HG03469 (cell line): ENCODE measurements at regions not wholly inside any gene's neighbourhood (a gene's known extent, or its start where the extent isn't known, plus 50 kb on each side); places are given as distances from the start of the nearest gene placed in this dataset.
"Not testable (repeated sequence)": the region's sequence is repeated elsewhere in the genome, so short reads cannot be mapped to it uniquely, and the experiment has no call there.

Experiments
- ATAC-seq: cut with Tn5 transposase; IDR thresholded peaks from one replicate; pipeline ENCODE4 v1.9.1; 2021; ENCODE audit warnings: mild to moderate bottlenecking, moderate library complexity, moderate number of reproducible peaks; ENCODE audit not compliant: unreplicated experiment

DNA sequence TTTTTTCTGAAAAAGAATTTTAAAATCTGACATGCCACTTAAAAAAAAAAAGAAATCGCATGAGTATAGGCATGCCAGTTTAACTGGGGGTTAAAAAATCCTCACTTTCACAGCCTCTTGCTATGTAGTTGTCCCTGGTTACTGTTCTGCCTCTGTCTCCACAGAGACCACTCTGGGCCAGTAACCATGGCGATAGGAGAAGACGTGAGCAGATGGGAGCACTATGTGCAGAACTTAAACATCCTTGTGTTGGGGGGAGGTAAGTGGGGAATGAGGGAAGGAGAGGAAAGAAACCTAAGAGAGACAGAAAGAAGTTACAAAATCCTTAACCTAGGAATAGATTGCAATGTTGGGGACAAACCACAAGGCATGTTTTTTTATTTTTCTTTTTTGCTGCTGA lies 75.9 kb upstream of the CYRIA start:
- no peak for ATAC-seq

GRCh38 chr2:16739778-16740581 lies 74.3 kb upstream of the CYRIA start:
- no peak for ATAC-seq

- ATAC-seq: no peak
Measured at GRCh38 chr2:16738361-16739225, 73.0 kb upstream of the CYRIA start.

GRCh38 chr2:16737812-16738211 lies 72.2 kb upstream of the CYRIA start:
- no peak for ATAC-seq

GRCh38 chr2:16736633-16737032 lies 71.0 kb upstream of the CYRIA start:
- no peak for ATAC-seq

DNA sequence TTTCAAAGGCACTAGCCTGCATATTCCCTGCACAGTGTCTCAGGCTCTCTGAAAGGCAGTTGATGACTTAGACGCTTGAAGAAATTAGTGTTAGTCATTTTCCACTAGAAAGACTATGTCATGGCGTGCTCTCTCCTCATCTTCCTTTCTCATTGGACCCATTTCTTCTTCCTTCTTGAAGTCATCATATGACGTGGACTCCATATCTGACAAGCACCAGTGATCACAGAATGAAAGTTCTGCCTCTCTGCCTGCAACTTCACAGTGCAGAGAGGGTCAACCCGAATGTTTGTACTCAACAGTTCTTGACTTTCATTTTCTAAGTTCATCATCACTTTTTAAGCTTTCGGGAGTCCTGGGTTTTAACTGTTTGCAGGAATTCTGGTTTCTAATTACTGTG lies 63.7 kb upstream of the CYRIA start:
- peak; percentile 44 for ATAC-seq

DNA sequence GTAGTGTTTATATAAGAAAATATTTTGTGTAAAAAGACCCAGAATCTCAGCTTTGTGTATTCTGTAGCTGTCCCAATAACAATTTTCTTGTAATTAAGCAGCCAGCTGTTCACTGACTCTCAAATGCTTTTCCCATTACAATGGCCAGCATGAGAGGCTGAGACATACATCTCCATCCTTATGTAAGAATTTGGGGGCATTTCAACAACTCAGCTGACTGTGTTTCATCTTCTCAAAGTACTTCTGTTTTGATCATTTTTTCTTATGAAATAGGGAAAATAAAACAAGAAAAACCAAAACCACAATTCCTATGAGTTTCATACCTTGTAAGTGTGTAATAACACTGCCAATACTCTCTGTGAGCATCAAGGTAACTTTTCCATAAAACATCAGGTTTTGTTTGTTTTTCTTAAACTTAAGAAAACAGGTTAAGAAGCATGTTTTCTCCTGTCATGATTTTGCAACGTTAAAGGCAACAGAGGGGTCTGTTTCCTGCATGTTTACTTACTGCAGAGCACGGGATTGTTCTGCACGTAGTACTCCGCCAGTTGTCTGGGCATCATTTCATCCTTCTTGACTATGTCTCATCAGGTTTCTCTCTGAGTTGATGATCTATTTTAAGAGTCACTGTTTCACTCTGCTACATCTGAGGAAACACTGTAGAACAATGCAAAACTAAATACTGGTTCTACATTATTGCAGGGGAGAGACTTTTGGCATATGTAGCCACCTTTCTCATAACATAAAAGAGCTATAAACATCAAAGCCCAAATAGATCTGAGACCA lies 62.9 kb upstream of the CYRIA start:
- peak; percentile 80 for ATAC-seq

GRCh38 chr2:16727849-16728248 lies 62.2 kb upstream of the CYRIA start:
- not testable (repeated sequence) for ATAC-seq

DNA sequence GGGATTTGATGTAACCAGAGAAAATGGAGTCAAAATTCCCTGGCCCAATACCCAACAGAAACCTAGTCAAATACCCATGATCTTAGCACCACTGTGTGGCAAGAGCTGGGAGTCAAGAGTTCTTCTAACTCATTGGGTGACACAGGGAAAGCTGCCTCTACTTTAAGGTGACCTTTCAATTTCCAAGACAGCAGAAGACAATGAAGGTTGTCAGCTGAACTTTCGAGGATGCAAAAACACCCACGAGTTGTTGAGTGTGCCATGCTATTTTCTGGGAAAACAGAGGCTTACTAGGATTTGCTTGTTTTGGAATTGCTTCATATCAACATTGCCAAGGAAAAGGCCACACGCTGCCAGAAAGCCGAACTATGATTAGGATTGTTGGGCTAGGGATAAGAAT lies 61.6 kb upstream of the CYRIA start:
- no peak for ATAC-seq

DNA sequence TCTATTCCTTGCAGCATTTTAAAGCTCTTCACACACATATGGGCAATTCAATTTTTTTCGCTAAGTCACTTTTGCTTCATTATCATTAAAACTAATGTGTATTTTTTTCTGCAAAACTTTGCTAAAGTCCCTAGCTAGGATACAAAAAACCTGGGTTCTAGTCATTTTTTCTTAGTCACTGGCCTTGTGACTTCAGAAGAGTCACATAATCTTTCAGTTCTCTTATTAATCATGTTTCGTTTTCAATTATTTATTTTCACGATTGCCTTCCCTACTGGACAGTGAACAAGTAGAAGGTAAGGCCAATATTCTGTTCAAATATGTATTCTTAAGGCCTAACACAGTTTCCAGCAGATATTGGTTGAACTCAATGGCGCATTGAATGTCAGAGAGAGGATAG lies 60.9 kb upstream of the CYRIA start:
- ATAC-seq: no peak

DNA sequence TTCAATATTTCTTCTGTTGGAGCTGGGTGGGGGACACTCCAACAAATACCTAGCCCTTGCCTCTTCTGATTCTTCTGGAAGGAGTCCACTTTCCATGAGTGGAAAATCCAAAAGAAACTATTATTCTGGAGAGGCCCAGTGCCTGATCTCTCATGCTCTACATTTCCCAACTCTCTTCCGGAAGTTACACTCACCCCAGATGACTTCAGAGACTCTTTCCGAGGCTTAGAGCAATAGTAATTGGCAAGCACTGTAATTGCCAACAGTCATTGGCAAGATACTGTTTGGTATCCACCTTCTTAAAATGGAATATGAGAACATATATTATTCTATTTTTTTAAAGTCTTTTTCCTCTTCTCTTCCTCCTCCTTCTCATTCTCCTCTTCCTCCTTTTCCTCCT lies 60.5 kb upstream of the CYRIA start:
- ATAC-seq: no peak

DNA sequence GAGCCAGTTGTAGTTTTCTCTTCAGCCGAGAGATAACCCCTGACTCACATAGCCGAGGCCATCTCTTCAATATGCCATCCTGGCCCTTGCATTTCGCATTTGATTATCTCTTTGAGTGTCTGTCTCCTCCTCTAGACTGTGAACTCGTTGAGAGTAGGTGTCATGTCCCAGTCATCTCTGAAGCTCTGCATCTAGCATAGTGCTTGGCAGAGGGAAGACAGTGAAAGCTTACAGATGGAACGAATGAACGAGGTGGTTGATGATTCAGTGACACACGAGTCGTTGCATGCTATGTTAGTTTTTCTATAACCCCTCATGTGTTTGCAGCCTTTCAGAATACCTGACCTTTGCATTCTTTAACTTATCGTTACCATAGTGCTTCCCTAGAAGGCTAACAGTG lies 59.9 kb upstream of the CYRIA start:
- no peak for ATAC-seq

DNA sequence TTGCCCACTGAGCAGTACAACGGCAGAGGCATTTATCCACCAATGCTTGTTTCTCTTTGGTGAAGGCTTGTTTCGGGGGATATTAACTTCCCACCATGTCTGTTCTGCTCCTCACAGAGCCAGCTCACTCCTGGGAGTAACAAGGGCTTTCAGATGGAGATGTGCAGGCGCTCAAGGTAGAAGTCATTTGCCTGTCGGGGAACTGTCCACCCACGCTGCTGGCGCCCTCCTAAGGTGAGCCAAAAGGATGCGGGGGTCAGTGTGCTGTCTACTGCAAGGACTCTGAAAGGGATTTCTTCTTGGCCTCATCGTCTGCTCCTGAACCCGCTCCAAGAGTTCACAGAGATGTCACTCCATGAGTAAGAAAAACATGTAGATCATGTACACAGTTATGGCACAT lies 57.0 kb upstream of the CYRIA start:
- no peak for ATAC-seq

GRCh38 chr2:16722126-16722525 lies 56.5 kb upstream of the CYRIA start:
- no peak for ATAC-seq

DNA sequence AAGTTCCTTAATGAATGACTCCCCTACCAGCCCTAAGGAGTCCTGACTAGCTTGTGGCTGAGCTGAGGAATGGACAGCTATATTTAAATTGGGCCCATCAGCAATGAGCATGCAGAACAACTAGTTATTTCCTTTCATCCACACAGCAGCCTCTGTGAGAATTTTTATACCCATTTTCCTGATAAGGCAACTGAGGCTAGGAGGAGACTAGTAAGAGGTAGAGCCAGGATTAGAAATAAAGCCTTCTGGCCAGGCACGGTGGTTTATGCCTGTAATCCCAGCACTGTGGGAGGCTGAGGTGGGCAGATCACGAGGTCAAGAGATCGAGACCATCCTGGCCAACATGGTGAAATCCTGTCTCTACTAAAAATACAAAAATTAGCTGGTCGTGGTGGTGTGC lies 55.9 kb upstream of the CYRIA start:
- not testable (repeated sequence) for ATAC-seq

- ATAC-seq: not testable (repeated sequence)
Measured at GRCh38 chr2:16720737-16721136, 55.1 kb upstream of the CYRIA start.

- no peak for ATAC-seq
Measured at GRCh38 chr2:16719485-16719808, 53.8 kb upstream of the CYRIA start.

GRCh38 chr2:16718576-16719484 lies 53.2 kb upstream of the CYRIA start:
- ATAC-seq: no peak

- no peak for ATAC-seq
Measured at GRCh38 chr2:16717477-16717876, 51.8 kb upstream of the CYRIA start.

DNA sequence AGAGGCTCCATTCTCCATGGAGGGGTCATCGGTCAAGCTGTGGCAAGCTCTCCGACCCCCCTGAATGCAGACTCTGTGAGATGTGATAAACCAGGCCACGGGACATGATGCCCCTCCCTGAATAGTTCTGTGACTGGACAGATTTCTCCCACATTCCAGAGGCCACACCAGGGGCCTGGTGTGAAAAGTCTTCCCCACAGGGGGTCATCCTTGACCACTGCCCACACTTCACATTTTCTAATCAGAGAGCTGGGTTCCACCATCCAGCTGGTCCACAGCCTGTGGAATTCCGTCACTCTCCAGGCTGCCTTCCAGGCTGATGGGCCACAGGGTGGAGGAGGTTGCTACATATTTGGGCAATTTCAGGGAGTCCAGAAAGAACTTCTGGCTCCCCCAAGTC lies 51.3 kb upstream of the CYRIA start:
- no peak for ATAC-seq
